Stimulated activated CD8-positive, alpha-beta memory T cell treated with anti-CD3 and anti-CD28 coated beads, Interleukin-4, amount 100 ng/mL, for 48 hours (primary cell): ENCODE measurements at regions not wholly inside any gene's neighbourhood (a gene's known extent, or its start where the extent isn't known, plus 50 kb on each side); places are given as distances from the start of the nearest gene placed in this dataset.
"Not testable (repeated sequence)": the region's sequence is repeated elsewhere in the genome, so short reads cannot be mapped to it uniquely, and the experiment has no call there.

ENCODE experiments used
- DNase-seq: peaks from one replicate; pipeline ENCODE4 v3.0.0-alpha.2; 2020

DNA sequence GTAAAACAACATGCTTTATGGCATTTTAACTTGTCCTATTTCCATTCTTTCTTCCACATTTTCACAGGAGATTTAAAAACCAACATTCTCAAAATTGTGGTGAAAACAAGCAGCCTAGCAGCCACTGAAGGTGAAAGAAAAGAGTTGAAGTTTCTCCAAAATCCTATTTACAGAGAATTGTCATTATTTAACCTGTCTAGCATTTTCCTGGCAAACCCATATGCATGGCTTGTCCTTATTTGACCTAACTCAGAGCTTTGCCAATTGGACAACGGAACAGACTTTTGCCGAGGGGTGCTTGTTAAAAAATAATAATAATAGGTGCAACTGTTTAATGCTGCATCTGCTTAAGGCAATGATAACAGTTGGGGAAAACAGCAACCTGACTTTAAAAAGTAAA, 80.4 kb upstream of the PCSK5 start:
- no peak for DNase-seq

DNA sequence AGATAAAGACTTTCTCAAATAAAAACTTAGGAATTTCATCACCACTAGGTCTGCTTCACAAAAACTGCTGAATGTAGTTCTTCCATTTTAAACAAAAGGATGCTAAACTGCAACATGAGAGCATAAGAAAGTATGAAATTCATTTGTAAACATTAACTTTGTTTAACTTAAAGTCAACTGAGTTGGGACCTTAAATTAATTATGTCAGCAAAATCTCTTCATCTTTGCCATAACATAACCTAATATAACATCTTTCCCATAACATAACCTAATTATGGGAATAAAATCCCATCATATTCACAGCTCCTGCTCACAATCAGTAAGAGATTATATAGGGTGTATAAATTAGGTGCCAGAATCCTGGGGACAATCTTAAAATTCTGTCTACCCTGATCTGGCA, 78.8 kb upstream of the PCSK5 start:
- DNase-seq = no peak

DNA sequence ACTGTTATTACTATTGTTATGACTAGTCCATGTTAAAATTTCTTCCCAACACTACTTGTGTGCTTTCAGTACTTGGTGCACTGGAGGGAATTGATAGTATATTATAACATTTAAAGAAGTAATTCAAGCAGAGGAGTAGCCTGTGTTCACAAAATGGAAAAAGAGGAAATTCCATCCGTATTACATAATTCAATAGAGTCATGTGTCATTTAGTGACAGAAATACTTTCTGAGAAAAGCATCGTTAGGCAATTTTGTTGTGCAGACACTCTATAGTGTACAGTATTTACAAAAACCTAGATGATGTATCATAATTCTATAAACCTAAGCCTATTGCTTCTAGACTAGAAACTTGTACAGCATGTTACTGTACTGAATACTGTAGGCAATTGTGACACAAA, 78.3 kb upstream of the PCSK5 start:
- DNase-seq = no peak

DNA sequence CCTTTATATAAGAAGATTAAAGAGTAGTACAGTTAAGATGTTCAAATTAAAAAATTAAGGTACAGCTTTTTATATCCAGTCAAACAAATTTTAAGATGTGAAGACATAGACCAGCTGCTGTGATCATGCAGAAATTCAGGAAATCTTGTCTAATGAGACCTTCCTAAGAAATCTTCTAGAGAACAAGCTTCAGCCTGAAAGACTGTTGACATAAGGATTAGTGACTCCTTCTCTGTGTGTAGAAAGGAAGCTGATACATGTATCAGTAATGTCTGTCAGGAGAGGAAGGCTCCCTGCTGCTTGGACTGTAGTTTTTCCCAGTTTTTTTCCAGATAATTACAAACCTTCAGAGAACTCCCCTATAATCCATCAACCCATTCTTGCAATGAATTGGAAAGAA, 75.8 kb upstream of the PCSK5 start:
- DNase-seq = no peak

DNA sequence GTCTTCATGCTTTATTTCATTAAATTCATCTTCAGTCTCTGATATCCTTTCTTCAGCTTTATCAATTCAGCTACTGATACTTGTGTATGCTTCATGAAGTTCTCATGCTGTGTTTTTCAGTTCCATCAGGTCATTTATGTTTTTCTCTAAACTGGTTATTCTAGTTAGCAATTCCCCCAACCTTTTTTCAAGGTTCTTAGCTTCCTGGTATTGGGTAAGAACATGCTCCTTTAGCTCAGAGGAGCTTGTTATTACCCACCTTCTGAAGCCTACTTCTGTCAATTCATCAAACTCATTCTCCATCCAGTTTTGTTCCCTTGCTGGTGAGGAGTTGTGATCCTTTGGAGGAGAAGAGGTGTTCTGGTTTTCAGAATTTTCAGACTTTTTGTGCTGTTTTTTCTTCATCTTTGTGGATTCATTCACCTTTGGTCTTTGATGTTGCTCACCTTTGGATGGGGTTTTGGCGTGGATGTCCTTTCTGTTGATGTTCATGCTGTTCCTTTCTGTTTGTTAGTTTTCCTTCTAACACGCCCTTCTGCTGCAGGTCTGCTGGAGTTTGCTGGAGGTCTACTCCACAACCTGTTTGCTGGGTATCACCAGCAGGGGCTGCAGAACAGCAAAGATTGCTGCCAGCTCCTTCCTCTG, 69.9 kb upstream of the PCSK5 start:
- not testable (repeated sequence) for DNase-seq

DNA sequence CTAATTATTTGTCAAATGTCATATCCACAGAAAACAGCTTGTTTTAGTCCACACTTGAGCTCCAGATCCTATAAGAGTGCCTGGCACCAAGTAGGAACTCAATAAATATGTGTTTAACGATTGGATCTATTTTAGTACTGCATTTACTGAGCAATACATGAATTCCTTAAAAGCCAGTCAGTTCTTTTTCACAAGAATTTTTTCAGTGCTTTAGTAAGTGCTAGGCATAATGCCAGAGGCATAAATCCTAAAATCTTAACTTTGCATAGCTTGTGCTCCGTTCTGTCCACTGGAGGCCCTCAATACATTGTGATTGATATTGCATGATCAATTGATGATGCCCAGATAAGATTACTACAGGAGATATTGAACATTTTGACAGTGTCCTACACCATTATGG, 67.3 kb upstream of the PCSK5 start:
- no peak for DNase-seq

DNA sequence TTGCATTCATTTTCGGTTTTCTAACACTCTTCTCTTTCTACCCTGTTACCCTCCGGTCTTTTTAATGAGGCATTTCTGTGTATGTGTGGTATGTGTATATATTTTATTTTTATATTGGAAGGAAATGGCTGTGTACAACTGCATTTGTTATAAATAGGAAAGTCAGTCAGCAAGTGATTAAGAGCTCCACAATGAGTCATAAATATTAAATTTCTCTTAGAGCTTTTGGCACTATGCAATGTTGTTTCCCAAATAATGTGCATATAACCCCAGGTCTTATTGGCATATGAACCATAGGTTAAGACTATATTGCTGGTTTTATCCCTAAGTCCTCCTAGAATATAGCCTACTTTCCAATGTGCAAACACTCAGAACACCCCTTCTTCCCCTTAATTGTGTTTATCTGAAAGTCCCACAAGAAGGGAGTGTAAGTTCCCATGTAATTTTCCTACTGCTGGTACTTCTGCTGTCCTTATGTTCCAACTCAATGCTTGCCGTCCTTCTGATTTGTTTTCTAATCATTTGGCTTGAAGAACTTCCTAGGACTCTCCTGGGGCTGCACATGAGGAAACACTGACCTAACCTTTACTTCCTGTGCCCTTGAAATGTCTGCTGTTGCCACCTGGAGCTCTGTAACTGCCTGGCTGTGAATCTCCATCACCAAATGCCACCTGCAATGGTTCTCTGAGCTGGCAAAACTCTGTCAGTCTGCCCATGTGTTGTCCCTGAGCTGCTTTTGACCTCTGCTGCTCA, 65.5 kb upstream of the PCSK5 start:
- DNase-seq = no peak

DNA sequence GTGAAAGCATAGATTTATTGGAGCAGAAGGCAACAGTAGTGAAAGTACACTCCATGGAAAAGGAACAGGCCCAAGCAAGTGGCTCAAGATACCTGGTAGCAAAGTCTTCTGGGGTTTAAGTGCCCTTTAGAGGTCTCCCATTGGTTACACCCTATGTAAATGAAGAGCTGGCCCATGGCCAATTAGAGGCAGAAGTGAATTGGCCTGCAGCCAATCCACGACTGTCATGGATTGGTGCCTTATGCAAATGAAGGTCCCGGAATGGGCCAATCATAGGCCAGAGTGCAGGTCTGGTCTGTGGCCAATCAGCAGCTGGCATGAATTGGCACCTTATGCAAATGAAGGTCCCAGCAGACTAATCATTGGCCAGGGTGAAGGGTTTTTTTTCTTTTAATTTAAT, 64.2 kb upstream of the PCSK5 start:
- no peak for DNase-seq

DNA sequence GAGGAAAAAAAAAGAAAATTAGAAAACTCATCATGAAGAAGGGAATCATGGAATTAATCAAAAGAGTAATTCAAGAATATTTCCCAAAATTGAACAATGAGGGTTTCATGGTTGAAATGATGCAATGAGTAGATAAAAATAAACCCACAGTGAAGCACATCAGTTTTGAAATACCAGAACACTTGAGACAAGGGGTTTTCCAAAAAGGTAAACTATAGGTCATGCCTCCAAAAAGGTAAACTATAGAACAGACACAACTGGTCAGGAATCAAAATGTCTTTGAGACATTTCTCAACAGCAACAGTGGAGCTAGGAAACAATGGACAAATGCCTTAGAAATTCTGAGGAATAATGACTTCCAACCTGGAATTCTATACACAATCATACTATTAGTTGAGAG, 60.2 kb upstream of the PCSK5 start:
- DNase-seq = no peak

DNA sequence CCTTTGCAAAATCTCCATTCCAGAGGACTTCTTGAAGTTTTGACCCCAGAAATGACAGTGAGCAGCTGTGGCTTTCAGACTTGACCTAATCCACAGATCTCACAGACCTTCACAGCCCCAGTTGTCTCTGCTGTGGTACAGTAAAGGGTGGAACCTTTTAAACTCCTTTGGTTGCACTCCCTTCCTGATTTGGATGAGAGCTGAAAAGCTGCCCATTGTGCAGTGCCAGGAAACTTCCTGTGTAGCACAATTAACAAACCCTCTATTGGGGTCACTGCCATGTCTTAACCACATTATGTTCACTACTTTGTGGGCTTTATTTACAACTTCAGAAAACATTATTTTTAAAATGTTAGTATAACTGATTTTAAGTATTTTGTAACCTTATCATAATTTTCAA, 56.7 kb upstream of the PCSK5 start:
- DNase-seq = no peak

DNA sequence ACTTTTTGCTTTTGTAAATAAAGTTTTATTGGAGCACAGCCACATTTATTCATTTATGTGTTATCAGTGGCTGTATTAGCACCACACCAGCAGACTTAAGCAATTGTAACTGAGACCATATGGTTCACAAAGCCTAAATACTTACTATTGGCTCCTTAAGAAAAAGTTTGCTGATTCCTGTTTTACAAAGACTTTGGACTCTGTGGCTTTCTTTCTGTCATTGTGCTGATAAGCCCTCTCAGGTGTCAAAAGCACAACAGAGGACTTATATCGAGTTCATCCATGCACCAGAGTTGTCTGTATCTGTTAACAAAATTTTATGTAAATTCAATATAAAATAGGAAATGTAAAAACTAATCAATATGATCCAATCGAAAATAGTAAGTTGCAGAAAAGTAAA, 55.6 kb upstream of the PCSK5 start:
- no peak for DNase-seq
